GM12892 (cell line): ENCODE measurements at regions not wholly inside any gene's neighbourhood (a gene's known extent, or its start where the extent isn't known, plus 50 kb on each side); places are given as distances from the start of the nearest gene placed in this dataset.

Experiments
- DNase-seq: peaks from one replicate; pipeline ENCODE4 v3.0.0; 2011; ENCODE audit not compliant: insufficient read length
- FAIRE-seq: peaks from 2 replicates; lab custom pipeline; 2011; peaks lifted over from hg19 to GRCh38; lab: Jason Lieb, UNC
- POLR2A ChIP-seq: IDR thresholded peaks from 2 replicates; pipeline ENCODE4 v1.6.1; 2011; ENCODE audit warnings: low read depth, low read length, control low read depth
- POLR2AphosphoS5 ChIP-seq: IDR thresholded peaks from 2 replicates; pipeline ENCODE4 v1.6.1; 2011; ENCODE audit warnings: low read depth, low read length, control low read depth
- TAF1 ChIP-seq: IDR thresholded peaks from 2 replicates; pipeline ENCODE4 v1.6.1; 2011; ENCODE audit warnings: low read depth, mild to moderate bottlenecking, control low read depth, low read length, borderline replicate concordance

DNA sequence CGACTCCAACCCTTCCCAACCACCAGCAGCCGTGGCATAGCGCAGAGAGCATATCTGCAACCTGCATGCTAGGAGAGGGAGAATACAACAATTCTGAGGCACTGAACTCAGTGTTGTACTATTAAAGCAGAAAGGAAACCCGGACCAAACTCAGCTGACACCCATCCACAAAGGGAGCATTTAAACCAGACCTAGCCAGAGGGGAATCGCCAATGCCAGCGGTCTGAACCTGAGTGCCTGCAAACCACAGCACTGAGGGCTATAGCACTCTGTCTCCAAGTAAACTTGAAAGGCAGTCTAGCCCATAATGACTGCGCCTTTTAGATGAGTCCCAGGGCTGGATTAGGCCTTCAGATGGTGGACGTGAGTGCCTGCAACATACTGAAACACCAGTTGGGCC is 494.4 kb upstream of the PTPRD start:
- FAIRE-seq: no peak
- TF ChIP-seq POLR2A (no peak), TAF1 (no peak), POLR2AphosphoS5 (no peak)
- no peak for DNase-seq

DNA sequence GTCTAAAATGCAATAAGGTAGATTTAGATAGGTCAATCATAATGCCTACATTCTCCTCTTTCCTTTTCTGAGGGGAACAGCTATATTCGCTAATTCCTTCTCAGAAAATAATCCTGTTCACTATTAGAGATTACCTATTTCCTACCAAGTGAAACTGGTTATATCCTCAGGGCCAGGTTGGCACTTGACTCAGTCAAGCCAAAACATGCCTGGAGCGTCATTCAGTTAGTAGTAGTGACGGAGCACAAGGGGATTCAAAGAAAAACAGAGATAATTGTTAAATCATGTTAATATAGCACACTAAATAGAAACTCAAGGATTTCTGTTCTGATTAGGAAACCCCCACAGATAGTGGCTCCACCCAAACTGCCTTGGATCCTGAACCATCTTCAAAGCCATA is 515.4 kb upstream of the PTPRD start:
- no peak for DNase-seq

DNA sequence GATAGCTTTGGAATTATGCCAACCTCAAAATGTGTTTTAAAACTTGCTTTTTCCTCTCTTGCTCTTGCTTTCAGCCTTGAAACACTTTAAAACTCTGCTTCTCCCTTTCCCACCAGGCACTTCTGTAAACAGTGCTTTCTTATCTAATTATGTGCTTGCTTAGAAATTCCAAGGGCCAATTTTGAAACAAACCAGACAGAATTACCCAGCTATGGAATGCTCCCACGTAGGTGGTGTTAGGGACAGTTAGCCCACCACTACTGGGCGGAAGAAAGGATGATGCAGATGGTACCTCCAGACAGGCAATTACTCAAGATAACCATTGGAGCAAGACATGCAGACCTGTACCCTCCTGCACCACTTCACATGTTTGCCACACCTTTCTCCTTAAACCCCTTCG is 523.0 kb upstream of the PTPRD start:
- DNase-seq: no peak
- no peak for FAIRE-seq
- TF ChIP-seq TAF1: no peak
- TF ChIP-seq POLR2A: no peak
- TF ChIP-seq POLR2AphosphoS5: no peak

More for the DNA sequence above, 515.4 kb upstream of the PTPRD start:
- TF ChIP-seq TAF1 (no peak), POLR2A (no peak), POLR2AphosphoS5 (no peak)
- FAIRE-seq: no peak

DNA sequence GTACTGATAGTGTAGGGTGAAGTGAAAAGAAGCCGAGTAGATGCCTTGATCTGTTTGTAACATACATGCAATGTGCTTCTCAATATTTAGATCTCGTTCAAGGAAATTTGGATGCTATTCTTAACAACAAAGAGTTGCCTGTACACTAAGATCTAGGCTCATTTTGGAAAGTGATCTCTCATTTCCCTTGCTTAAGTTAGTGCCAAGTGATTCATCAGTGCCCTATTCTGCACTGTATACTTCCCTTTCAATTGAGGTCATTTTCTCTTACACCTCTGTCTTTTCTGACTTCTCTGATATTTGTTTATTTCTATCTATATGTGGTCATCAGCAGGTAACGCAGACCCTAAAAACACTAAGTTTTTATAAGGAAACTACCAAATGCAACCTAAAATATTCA is 528.6 kb upstream of the PTPRD start:
- no peak for FAIRE-seq
- TF ChIP-seq POLR2AphosphoS5 (no peak), TAF1 (no peak), POLR2A (no peak)
- no peak for DNase-seq

DNA sequence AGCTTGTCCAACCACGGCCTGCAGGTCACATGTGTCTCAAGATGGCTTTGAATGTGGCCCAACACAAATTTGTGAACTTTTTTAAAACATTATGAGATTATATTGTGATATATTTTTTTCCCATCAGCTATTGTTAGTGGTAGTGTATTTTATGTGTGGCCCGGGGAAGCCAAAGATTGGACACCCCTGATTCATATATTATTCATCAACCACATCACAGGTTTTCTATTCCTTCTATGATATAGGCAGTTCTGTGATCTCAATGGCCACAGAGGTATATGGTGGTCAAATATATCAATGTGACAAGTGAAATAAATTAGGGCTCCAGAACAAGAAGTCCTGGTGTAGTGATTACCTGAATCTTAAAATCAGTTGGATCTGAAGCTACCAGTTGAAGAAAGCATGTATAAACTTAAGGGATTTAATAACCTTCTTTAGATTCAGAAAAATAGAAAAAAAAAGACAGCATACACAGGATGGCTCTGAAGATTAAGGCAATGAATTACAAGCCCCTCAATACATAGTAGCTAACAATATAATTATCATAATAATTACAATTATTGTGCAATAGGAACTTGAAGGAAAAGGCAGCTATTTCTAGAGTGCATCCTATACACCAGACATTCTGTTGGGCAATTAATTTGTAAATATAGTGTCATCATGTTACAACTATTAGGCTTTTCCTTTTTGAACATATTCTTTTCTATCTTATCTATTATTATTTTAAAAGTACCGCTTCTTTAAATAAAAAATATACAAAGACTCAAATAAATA is 530.4 kb upstream of the PTPRD start:
- TF ChIP-seq POLR2AphosphoS5: no peak
- no peak for TF ChIP-seq TAF1
- TF ChIP-seq POLR2A: no peak
- DNase-seq (no peak), FAIRE-seq (no peak)

DNA sequence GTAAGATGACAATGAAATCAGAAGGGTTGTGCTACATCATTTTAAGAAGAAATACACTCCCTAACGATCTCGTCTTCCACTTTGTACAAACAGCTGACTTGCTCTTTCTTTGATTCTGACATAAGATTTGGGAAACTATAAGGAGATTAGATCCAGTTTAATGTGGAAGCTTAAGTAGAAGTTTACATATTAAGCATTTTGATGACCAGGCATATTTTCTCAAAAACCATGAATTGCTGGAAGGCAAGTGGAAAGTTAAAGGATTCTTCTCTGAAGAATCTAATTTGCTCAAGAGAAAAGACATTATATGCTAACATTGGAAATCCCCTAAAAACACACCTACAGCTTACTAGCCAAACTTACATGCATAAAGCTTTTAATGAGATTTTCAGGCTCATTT is 531.9 kb upstream of the PTPRD start:
- TF ChIP-seq POLR2AphosphoS5: no peak
- no peak for TF ChIP-seq TAF1
- TF ChIP-seq POLR2A: no peak
- DNase-seq (no peak), FAIRE-seq (no peak)

DNA sequence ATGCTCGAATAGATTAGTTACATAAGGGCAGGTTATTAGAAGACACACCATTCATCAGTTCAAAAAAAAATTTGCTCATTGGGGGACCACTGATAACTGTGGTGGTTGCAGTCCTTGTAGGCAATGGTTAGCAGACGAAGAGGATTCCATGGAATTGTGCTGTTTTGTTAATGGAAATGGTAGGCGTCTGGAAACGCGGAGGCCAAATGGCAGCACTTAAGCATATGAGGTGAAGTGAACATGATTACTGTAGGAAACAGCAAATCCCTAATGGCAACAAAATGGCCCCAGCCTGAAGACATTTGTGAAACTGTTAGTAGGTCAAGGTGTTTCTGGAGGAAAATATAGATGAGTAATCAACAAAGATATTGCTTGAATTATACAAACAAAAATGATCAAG is 535.4 kb upstream of the PTPRD start:
- FAIRE-seq (no peak), DNase-seq (no peak)
- TF ChIP-seq TAF1 (no peak), POLR2AphosphoS5 (no peak), POLR2A (no peak)

DNA sequence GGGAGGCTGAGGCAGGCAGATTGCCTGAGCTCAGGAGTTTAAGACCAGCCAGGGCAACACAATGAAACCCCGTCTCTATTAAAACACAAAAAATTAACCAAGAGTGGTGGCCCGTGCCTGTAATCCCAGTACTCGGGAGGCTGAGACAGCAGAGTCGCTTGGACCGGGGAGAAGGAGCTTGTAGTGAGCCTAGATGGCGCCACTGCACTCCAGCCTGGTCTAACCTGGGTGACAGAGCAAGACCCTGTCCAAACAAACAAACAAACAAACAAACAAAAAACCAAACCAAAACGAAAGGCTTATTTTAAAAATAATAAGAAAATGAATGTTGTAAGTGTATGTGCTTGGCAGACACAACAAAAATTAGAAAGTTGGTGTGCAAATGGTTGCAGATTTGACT is 536.3 kb upstream of the PTPRD start:
- FAIRE-seq (no peak), DNase-seq (no peak)
- TF ChIP-seq POLR2AphosphoS5: no peak
- TF ChIP-seq TAF1: no peak
- TF ChIP-seq POLR2A: no peak

DNA sequence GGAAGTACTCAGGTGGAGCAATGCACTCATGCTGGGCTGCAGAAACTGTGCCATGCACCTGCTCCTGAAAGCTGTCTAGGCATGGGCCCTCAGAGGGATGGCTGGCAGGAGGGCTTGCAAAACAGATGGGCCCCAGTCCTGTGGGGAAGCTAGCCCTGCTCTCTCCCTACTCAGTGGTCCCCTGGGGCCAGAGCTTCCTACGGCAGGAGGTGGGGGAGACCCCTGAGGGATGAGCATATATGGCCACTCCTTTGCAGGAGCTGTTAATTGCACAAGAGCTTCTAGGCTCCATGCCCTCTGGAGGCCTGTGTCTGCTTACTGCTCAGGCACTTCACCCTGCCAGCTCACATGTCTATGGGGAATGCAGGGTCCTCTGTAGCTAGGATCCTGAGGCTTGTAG is 545.3 kb upstream of the PTPRD start:
- DNase-seq (no peak), FAIRE-seq (no peak)
- TF ChIP-seq TAF1 (no peak), POLR2AphosphoS5 (no peak), POLR2A (no peak)

DNA sequence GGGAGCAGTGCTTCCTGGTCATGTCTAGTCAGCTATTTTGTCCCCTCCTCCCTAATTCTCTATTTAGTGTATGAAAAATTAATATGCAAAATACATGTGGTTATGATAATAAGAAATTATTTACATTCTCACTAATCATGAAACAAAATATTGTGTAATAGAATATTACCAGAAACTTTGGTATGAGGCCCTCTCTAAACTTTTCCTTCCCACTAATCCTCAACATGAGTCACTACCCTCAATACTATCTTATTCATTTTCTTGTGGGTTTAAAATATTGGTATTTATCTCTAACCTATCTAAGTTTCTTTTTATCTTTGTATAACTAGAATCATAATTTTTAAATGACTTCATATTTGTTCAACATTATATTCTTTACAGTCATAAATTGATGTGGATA is 545.9 kb upstream of the PTPRD start:
- TF ChIP-seq POLR2A: no peak
- no peak for TF ChIP-seq TAF1
- no peak for TF ChIP-seq POLR2AphosphoS5
- DNase-seq: no peak
- FAIRE-seq: no peak

DNA sequence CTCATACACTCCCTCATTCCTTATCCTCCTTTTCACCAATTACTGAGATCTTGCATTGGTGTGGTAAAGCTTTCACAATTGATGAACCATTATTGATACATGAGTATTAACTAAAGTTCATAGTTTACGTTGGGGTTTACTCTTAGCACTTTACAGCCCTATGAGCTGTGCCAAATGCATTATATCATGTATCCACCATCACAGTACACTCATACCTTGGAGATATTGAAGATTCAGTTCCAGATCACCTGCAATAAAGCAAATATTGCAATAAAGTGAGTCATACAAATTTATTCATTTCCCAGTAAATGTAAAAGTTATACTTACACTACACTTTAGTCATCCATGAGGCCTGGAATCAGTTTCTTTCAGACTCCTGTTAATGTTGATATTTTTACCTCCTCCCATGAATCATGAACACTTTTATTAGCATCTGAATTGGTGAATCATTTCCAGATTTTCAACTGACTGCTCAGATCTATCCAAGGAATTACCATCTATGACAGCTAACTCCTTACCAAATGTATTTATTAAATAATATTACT is 546.6 kb upstream of the PTPRD start:
- TF ChIP-seq POLR2A (no peak), POLR2AphosphoS5 (no peak), TAF1 (no peak)
- FAIRE-seq (no peak), DNase-seq (no peak)

DNA sequence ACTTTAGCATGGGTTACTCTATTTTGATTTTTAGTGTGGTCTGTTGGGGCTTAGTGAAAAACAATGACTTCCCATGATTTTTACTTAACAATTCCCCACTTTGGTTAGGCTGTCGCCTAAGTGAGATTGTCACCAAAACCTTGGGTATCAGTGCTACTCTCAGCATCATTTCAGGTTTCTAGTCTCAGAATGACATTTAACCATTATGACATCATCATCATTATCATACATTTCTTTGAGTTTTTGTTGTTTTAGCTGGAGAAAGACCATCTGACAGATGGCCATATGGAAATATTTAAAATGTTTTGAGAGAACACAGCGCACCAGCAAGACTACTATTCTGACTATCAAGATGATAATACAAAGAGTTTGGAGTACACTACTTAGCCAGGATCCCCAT is 551.0 kb upstream of the PTPRD start:
- DNase-seq: no peak
- no peak for FAIRE-seq
- TF ChIP-seq POLR2AphosphoS5 (no peak), POLR2A (no peak), TAF1 (no peak)
